Endothelial cell of umbilical vein (primary cell): ENCODE measurements at regions not wholly inside any gene's neighbourhood (a gene's known extent, or its start where the extent isn't known, plus 50 kb on each side); places are given as distances from the start of the nearest gene placed in this dataset.

ENCODE experiments used
- CTCF ChIP-seq, 2 donors: IDR thresholded peaks; 1 replicate in 1 of 2; 2 replicates in 1 of 2; pipeline ENCODE4 v1.5.1; 2011; ENCODE audit warnings: low read length in 2 of 2, mild to moderate bottlenecking in 2 of 2, moderate library complexity in 2 of 2, control low read depth in 1 of 2, inconsistent platforms in 1 of 2, low read depth in 1 of 2; ENCODE audit not compliant: insufficient read depth in 1 of 2; ENCODE audit errors: extremely low read depth in 1 of 2
- EZH2 ChIP-seq: IDR thresholded peaks from 2 replicates; pipeline ENCODE4 v1.6.1; 2012; ENCODE audit warnings: borderline replicate concordance, low read depth, mild to moderate bottlenecking, moderate library complexity, low read length, inconsistent platforms; ENCODE audit not compliant: severe bottlenecking
- FOS ChIP-seq: IDR thresholded peaks from 2 replicates; pipeline ENCODE4 v1.6.1; 2011; ENCODE audit warnings: mild to moderate bottlenecking, low read length, moderate library complexity, borderline replicate concordance; ENCODE audit not compliant: insufficient read depth
- GATA2 ChIP-seq: IDR thresholded peaks from 2 replicates; pipeline ENCODE4 v1.7.0; 2011; ENCODE audit warnings: low read depth, mild to moderate bottlenecking, moderate library complexity, mixed read lengths, low read length; ENCODE audit not compliant: insufficient read length, insufficient read depth
- JUN ChIP-seq: IDR thresholded peaks from 2 replicates; pipeline ENCODE4 v1.6.1; 2011; ENCODE audit warnings: borderline replicate concordance, low read depth; ENCODE audit not compliant: insufficient read length, insufficient read depth
- MAX ChIP-seq: IDR thresholded peaks from 2 replicates; pipeline ENCODE4 v1.6.1; 2011; ENCODE audit not compliant: insufficient read depth, insufficient read length
- MYC ChIP-seq: IDR thresholded peaks from one replicate; pipeline ENCODE4 v1.6.1; 2011; ENCODE audit warnings: mild to moderate bottlenecking, low read depth, low read length
- POLR2A ChIP-seq: IDR thresholded peaks from 2 replicates; pipeline ENCODE4 v1.6.1; 2012; ENCODE audit warnings: low read depth, mild to moderate bottlenecking, control low read depth, low read length
- POLR2AphosphoS5 ChIP-seq: IDR thresholded peaks from 2 replicates; pipeline ENCODE4 v1.6.1; 2012; ENCODE audit warnings: low read depth, mild to moderate bottlenecking, control low read depth, low read length, moderate library complexity; ENCODE audit not compliant: insufficient read depth

- TF ChIP-seq POLR2A (no peak), POLR2AphosphoS5 (no peak), CTCF (IDR thresholded peaks at IDR 0.05; ENCODE audit: extremely low read depth in 1 of 2, insufficient read depth in 1 of 2, low read depth in 1 of 2, low read length in 2 of 2) (no peak), EZH2 (no peak), GATA2 (no peak), JUN (no peak), FOS (no peak), MAX (no peak), MYC (no peak)
Measured at GRCh38 chr9:4415281-4415680, 75.0 kb upstream of the SLC1A1 start.
